GM18909 (cell line): ENCODE measurements at regions not wholly inside any gene's neighbourhood (a gene's known extent, or its start where the extent isn't known, plus 50 kb on each side); places are given as distances from the start of the nearest gene placed in this dataset.
"Not testable (repeated sequence)": the region's sequence is repeated elsewhere in the genome, so short reads cannot be mapped to it uniquely, and the experiment has no call there.

Experiments used
- ATAC-seq: cut with Tn5 transposase; IDR thresholded peaks from one replicate; pipeline ENCODE4 v1.9.1; 2021; ENCODE audit warnings: mild to moderate bottlenecking; ENCODE audit not compliant: unreplicated experiment, poor library complexity

- ATAC-seq: no peak
Observed at GRCh38 chr4:141290771-141291170, 70.1 kb downstream of the ZNF330 start.

- ATAC-seq: no peak
Observed at GRCh38 chr4:141294306-141294705, 73.6 kb downstream of the ZNF330 start.

GRCh38 chr4:141301216-141301615 is 80.5 kb downstream of the ZNF330 start:
- no peak for ATAC-seq

- ATAC-seq: no peak
Observed at GRCh38 chr4:141302924-141303323, 82.2 kb downstream of the ZNF330 start.

GRCh38 chr4:141304346-141304745 is 83.7 kb downstream of the ZNF330 start:
- ATAC-seq: no peak

GRCh38 chr4:141306331-141306730 is 85.6 kb downstream of the ZNF330 start:
- ATAC-seq: no peak

GRCh38 chr4:141307241-141307689 is 86.6 kb downstream of the ZNF330 start:
- peak; percentile 100 for ATAC-seq

GRCh38 chr4:141309874-141310273 is 89.2 kb downstream of the ZNF330 start:
- ATAC-seq: no peak

GRCh38 chr4:141311246-141312204 is 90.8 kb downstream of the ZNF330 start:
- ATAC-seq: no peak

- ATAC-seq: no peak
Observed at GRCh38 chr4:141314627-141315026, 93.9 kb downstream of the ZNF330 start.

- ATAC-seq: no peak
Observed at GRCh38 chr4:141328560-141329173, 108.0 kb downstream of the ZNF330 start.

GRCh38 chr4:141329174-141329569 is 108.5 kb downstream of the ZNF330 start:
- no peak for ATAC-seq

- no peak for ATAC-seq
Observed at GRCh38 chr4:141330616-141331015, 109.9 kb downstream of the ZNF330 start.

- no peak for ATAC-seq
Observed at GRCh38 chr4:141331534-141332358, 111.1 kb downstream of the ZNF330 start.

GRCh38 chr4:141332359-141333181 is 111.9 kb downstream of the ZNF330 start:
- not testable (repeated sequence) for ATAC-seq

- not testable (repeated sequence) for ATAC-seq
Observed at GRCh38 chr4:141333456-141334230, 112.9 kb downstream of the ZNF330 start.

- ATAC-seq: no peak
Observed at GRCh38 chr4:141335166-141335565, 114.5 kb downstream of the ZNF330 start.

- no peak for ATAC-seq
Observed at GRCh38 chr4:141338238-141338637, 117.5 kb downstream of the ZNF330 start.

GRCh38 chr4:141339391-141339790 is 118.7 kb downstream of the ZNF330 start:
- ATAC-seq: no peak
